ENCODE measurements at regions not wholly inside any gene's neighbourhood (a gene's known extent, or its start where the extent isn't known, plus 50 kb on each side); places are given as distances from the start of the nearest gene placed in this dataset.

DNA sequence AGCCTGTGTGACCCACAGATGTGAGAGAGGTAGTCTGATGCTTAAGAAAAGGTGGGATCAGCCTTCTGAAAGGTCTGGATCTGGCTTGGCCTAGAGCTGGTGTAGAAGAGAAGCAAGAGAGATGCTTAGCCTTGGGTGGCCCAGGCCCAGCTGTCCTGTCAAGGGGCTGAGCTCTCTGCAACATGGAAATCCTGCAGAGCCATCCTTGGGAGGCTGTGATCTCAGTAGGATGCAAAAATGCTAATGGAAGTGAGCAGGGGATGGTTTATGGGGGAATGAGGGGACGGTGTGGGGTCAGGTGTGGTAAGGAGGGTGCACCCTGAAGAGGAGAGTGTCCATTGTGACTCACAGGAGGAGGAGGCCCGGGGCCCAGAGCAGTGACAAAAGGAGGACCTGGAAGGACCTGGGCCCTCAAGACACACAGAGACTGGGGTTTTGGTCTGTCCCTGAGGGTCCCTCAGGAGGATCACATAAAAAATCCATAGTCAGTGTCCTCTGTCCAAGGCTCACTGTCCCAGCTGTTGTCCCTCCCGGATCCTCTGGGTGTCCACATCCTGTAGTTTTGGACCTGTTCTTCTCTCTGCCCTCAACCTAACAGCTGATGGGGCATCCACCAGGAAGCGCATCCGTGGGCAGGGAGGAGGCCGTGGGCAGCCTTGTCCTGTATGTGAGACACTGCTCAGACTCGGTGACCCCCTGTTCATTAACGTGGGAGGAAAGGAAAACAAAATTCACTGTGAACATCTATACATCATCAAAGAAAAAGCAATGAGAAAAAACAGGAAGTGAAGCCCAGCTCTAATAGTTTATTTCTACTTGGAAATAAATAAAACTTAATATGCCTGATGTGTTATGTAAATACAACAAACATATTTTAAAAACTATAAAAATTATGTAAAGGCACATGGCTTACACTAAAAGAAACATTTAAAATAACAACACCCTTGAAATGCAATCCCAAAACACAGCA is 129.8 kb downstream of the ZNF280B start (continued):
- no peak for TF ChIP-seq POLR2A (IDR thresholded peaks at IDR 0.05; ENCODE audit: low read depth, low read length)

- dilution Hi-C loops (cut with HindIII; ENCODE audit: low sequenced_read_pairs, unreplicated experiment): no loop called here
- Histone ChIP-seq H2AK5ac (ENCODE audit: low read depth, low read length) (no peak overlapping the region), H2AK9ac (replicated peaks; ENCODE audit: low read depth, low read length, poor library complexity) (no peak overlapping the region), H4K8ac (ENCODE audit: low read depth in 2 of 2, low read length in 2 of 2) (no peak overlapping the region), H3K23ac (ENCODE audit: low read depth, low read length) (no peak overlapping the region), H3K14ac (replicated peaks; ENCODE audit: low read depth, low read length) (no peak overlapping the region), H3K56ac (ENCODE audit: extremely low read depth, insufficient read depth, low read length) (no peak overlapping the region), H3K18ac (ENCODE audit: low read depth, low read length) (no peak overlapping the region), H2BK5ac (ENCODE audit: low read depth, low read length, poor library complexity, severe bottlenecking) (no peak overlapping the region), H3K4me1 (ENCODE audit: control insufficient read depth, insufficient read depth, low read length) (no peaks in the 10 kb centered on the region), H3K27me3 (ENCODE audit: control insufficient read depth, insufficient read depth, low read length) (peaks cover 7% of the 10 kb centered on the region), H3K9me1 (ENCODE audit: insufficient read depth, low read length) (no peaks in the 10 kb centered on the region), H2BK120ac (ENCODE audit: low read depth, low read length) (no peak overlapping the region), H3K4me2 (ENCODE audit: low read depth, low read length) (no peak overlapping the region), H2AFZ (replicated peaks; ENCODE audit: low read length, poor library complexity) (no peak overlapping the region), H4K5ac (ENCODE audit: low read depth, low read length) (no peak overlapping the region), H3K27ac (ENCODE audit: insufficient read depth, low read length) (no peak overlapping the region), H2BK20ac (ENCODE audit: low read depth, low read length) (no peak overlapping the region), H3K36me3 (ENCODE audit: control insufficient read depth, insufficient read depth, low read length) (no peaks in the 10 kb centered on the region), H2BK15ac (ENCODE audit: low read depth, low read length) (no peak overlapping the region), H4K20me1 (ENCODE audit: insufficient read depth, low read length) (no peaks in the 10 kb centered on the region), H4K91ac (ENCODE audit: insufficient read depth, low read depth, low read length) (no peak overlapping the region), H3K4me3 (ENCODE audit: insufficient read depth, low read depth, low read length) (no peak overlapping the region), H3K79me1 (ENCODE audit: low read depth in 1 of 2, low read length in 2 of 2) (no peaks in the 10 kb centered on the region), H3K9me3 (ENCODE audit: control insufficient read depth, insufficient read depth, low read length) (no peaks in the 10 kb centered on the region), H3K4ac (ENCODE audit: low read depth, low read length) (no peak overlapping the region), H3K9ac (ENCODE audit: low read depth, low read length) (no peak overlapping the region)
- no TSS peak for BruUV-seq (replicated peaks)
- ATAC-seq (ENCODE audit: low read depth) (no peak), DNase-seq (no peak)
- intact Hi-C loops (cut with micrococcal nuclease): no loop called here
- TF ChIP-seq CEBPB (IDR thresholded peaks at IDR 0.05; ENCODE audit: low read depth, low read length): no peak
- no peak for TF ChIP-seq USF2 (IDR thresholded peaks at IDR 0.05; ENCODE audit: low read depth, low read length)
- in situ Hi-C loops (cut with MboI; ENCODE audit: low sequenced_read_pairs): no loop called here
- 20% methylated on average over 2 of the region's 11 CpGs; no CpG with 5 or more reads in 1 of the 2 experiments for WGBS, 2 experiments (ENCODE audit: extremely low coverage in 2 of 2, insufficient read length in 1 of 2)
- ChIA-PET CTCF (no interaction called here), POLR2A (ENCODE audit: unreplicated experiment) (no interaction called here)
Measured at GRCh38 chr22:22380098-22381030, 128.2 kb downstream of the ZNF280B start.

All from IMR-90 (cell line).